K562 (cell line): ENCODE measurements at regions not wholly inside any gene's neighbourhood (a gene's known extent, or its start where the extent isn't known, plus 50 kb on each side); places are given as distances from the start of the nearest gene placed in this dataset.

Experiments used
- ARID3B ChIP-seq: fragments of 250-450 bp; sonication (Bioruptor Pico); IDR thresholded peaks from 2 replicates; pipeline ENCODE4 v1.4.0; 2020; ENCODE audit warnings: borderline replicate concordance
- HOXB6 ChIP-seq: fragments of 250-450 bp; sonication (Bioruptor Pico); IDR thresholded peaks from 2 replicates; pipeline ENCODE4 v1.5.1; 2022; ENCODE audit warnings: mild to moderate bottlenecking, borderline replicate concordance
- IRF2 ChIP-seq: sonication (generic); formaldehyde crosslinking; IDR thresholded peaks from 2 replicates; pipeline ENCODE4 v1.8.1; 2022; ENCODE audit warnings: mild to moderate bottlenecking, missing genetic modification reagents
- IRF9 ChIP-seq: fragments of 450-650 bp; IDR thresholded peaks from 2 replicates; pipeline ENCODE4 v1.6.1; 2016; ENCODE audit warnings: missing biosample characterization, missing genetic modification characterization
- JUNB ChIP-seq: fragments of 450-650 bp; formaldehyde crosslinking; conservative IDR thresholded peaks from 2 replicates; pipeline ENCODE4 v1.4.0; 2020; ENCODE audit warnings: mild to moderate bottlenecking
- MTA3 ChIP-seq: fragments of 450-650 bp; formaldehyde crosslinking; IDR thresholded peaks from 2 replicates; pipeline ENCODE4 v1.6.1; 2017; ENCODE audit warnings: mild to moderate bottlenecking, borderline replicate concordance
- NCOA2 ChIP-seq, 2 experiments: fragments of 450-650 bp; IDR thresholded peaks; 2 replicates each; pipeline ENCODE4 v1.6.1; 2018; ENCODE audit warnings: mild to moderate bottlenecking in 2 of 2, moderate library complexity in 1 of 2; ENCODE audit not compliant: partially characterized antibody in 2 of 2
- NFATC3 ChIP-seq: fragments of 450-650 bp; IDR thresholded peaks from 2 replicates; pipeline ENCODE4 v1.6.1; 2017; ENCODE audit warnings: mild to moderate bottlenecking
- NONO ChIP-seq, 2 experiments: fragments of 200-400 bp in 1 of 2; fragments of 450-650 bp in 1 of 2; formaldehyde crosslinking in 1 of 2; IDR thresholded peaks; 2 replicates each; pipeline ENCODE4 v1.6.1; 2017; ENCODE audit warnings: low read depth in 2 of 2, mild to moderate bottlenecking in 2 of 2, moderate library complexity in 2 of 2, low read length in 1 of 2
- SIN3A ChIP-seq, 2 experiments: fragments of 150-350 bp in 1 of 2; IDR thresholded peaks; 2 replicates each; pipeline ENCODE4 v1.6.1; 2011 to 2016; ENCODE audit warnings: borderline replicate concordance in 2 of 2, low read depth in 2 of 2, low read length in 2 of 2, mild to moderate bottlenecking in 2 of 2, moderate library complexity in 2 of 2; ENCODE audit not compliant: control insufficient read depth in 1 of 2
- ZBTB17 ChIP-seq: fragments of 450-650 bp; formaldehyde crosslinking; IDR thresholded peaks from 2 replicates; pipeline ENCODE4 v1.4.0; 2020; ENCODE audit warnings: mild to moderate bottlenecking
- ZMIZ1 ChIP-seq, 2 experiments: fragments of 150-350 bp in 1 of 2; IDR thresholded peaks; 2 replicates each; pipeline ENCODE4 v1.6.1; 2012 to 2016; ENCODE audit warnings: low read depth in 2 of 2, low read length in 2 of 2, mild to moderate bottlenecking in 1 of 2, moderate library complexity in 1 of 2
- ZNF561 ChIP-seq: fragments of 450-650 bp; formaldehyde crosslinking; conservative IDR thresholded peaks from 2 replicates; pipeline ENCODE4 v1.4.0; 2020; ENCODE audit warnings: mild to moderate bottlenecking, moderate library complexity
- ZNF778 ChIP-seq: fragments of 450-650 bp; formaldehyde crosslinking; IDR thresholded peaks from 2 replicates; pipeline ENCODE4 v1.4.0; 2020; ENCODE audit warnings: mild to moderate bottlenecking, moderate library complexity
- TF ChIP-seq, protein P1 (sequence below): IDR thresholded peaks from 2 replicates; pipeline ENCODE4 v1.6.1; 2011; ENCODE audit not compliant: insufficient read length; ENCODE audit errors: extremely low read depth
- TF ChIP-seq, protein P2 (sequence below), 2 experiments: IDR thresholded peaks in 1 of 2; conservative IDR thresholded peaks in 1 of 2; 2 replicates each; pipeline ENCODE4 v1.6.1; 2016; ENCODE audit warnings: low read depth in 2 of 2, mild to moderate bottlenecking in 1 of 2, missing compliant biosample characterization in 1 of 2, missing genetic modification characterization in 1 of 2, moderate library complexity in 1 of 2

DNA sequence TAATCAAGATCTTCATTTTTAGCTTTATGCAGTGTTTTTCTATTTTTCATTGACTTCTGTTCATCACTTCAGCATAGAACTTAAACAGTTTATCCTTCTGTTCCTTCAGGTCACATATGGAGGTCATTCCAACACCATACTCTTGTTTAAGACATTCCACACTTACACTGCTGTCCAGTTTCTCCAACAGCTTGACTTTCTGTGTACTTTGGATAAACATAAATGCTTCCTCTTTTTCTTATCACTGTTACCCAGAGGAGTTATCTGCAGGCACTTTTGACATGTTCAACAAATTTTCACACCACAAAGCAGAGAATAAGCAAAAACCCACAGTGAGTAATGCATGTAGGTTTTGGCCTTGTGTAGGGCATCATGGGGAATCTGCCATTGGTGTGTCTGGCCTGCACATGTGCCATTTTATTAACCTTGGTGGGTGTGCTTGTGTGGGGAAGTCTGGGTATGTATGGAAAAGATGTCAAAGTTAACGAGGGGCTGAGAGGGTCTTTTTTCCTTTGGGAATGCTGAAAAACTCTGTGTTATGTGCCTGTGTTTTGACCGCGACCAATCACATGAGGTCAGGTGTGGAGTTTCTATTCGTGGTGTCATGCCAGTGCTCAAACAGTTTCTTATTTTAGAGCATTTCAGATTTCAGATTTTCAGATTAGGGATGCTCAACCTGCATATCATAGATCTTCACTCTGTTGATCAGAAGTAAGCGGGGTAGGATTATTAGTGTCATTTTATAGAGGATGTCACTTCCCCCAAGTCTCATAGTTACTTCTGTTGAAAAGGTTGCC is 53.9 kb upstream of the ACVR1 start (continued):
- TF ChIP-seq ZMIZ1 (IDR thresholded peaks at IDR 0.05; ENCODE audit: low read depth in 2 of 2, low read length in 2 of 2) (peak in 1 of 2 experiments; percentile 100; a peak in 2 of 4 replicates), NCOA2 (IDR thresholded peaks at IDR 0.05; ENCODE audit: partially characterized antibody in 2 of 2) (peak; percentile 93 to 94), NONO (IDR thresholded peaks at IDR 0.05; ENCODE audit: low read depth in 2 of 2, low read length in 1 of 2) (peak in 1 of 2 experiments; percentile 97; a peak in 2 of 4 replicates), NFATC3 (peak; percentile 89), IRF9 (tag) (peak; percentile 83; the same call in 1 of the 2 replicates), IRF2 (no peak), SIN3A (IDR thresholded peaks at IDR 0.05; ENCODE audit: borderline replicate concordance in 2 of 2, control insufficient read depth in 1 of 2, low read depth in 2 of 2, low read length in 2 of 2) (no peak), ZNF561 (CRISPR knock-in tag) (no peak), ARID3B (CRISPR knock-in tag) (0 out of 2 replicates have a peak, but pooled peaks have one; percentile 82), JUNB (CRISPR knock-in tag) (peak; percentile 66), HOXB6 (CRISPR knock-in tag) (no peak), MTA3 (peak; percentile 92), ZNF778 (CRISPR knock-in tag) (no peak), ZBTB17 (CRISPR knock-in tag) (peak; percentile 93)
- TF ChIP-seq, protein P1, sequence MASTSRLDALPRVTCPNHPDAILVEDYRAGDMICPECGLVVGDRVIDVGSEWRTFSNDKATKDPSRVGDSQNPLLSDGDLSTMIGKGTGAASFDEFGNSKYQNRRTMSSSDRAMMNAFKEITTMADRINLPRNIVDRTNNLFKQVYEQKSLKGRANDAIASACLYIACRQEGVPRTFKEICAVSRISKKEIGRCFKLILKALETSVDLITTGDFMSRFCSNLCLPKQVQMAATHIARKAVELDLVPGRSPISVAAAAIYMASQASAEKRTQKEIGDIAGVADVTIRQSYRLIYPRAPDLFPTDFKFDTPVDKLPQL: no peak
- TF ChIP-seq, protein P2, sequence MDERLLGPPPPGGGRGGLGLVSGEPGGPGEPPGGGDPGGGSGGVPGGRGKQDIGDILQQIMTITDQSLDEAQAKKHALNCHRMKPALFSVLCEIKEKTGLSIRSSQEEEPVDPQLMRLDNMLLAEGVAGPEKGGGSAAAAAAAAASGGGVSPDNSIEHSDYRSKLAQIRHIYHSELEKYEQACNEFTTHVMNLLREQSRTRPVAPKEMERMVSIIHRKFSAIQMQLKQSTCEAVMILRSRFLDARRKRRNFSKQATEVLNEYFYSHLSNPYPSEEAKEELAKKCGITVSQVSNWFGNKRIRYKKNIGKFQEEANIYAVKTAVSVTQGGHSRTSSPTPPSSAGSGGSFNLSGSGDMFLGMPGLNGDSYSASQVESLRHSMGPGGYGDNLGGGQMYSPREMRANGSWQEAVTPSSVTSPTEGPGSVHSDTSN (CRISPR knock-in tag; IDR thresholded peaks at IDR 0.05; ENCODE audit: low read depth): no peak
- TF ChIP-seq, protein P2 (tag; conservative IDR thresholded peaks at IDR 0.05; ENCODE audit: low read depth): peak; percentile 99
